HEK293T (cell line): ENCODE measurements at regions not wholly inside any gene's neighbourhood (a gene's known extent, or its start where the extent isn't known, plus 50 kb on each side); places are given as distances from the start of the nearest gene placed in this dataset.

Experiments
- ARNT ChIP-seq: fragments of 450-650 bp; IDR thresholded peaks from 2 replicates; pipeline ENCODE4 v1.6.1; 2017; ENCODE audit warnings: mild to moderate bottlenecking
- BHLHE40 ChIP-seq: fragments of 450-650 bp; IDR thresholded peaks from 2 replicates; pipeline ENCODE4 v1.6.1; 2016; ENCODE audit warnings: mild to moderate bottlenecking, moderate library complexity, borderline replicate concordance
- CTBP1 ChIP-seq: fragments of 450-650 bp; IDR thresholded peaks from 2 replicates; pipeline ENCODE4 v1.6.1; 2016; ENCODE audit warnings: borderline replicate concordance
- ELF4 ChIP-seq: fragments of 450-650 bp; IDR thresholded peaks from 2 replicates; pipeline ENCODE4 v1.6.1; 2017; ENCODE audit warnings: antibody characterized with exemption
- FOXA1 ChIP-seq: fragments of 450-650 bp; IDR thresholded peaks from 2 replicates; pipeline ENCODE4 v1.6.1; 2016; ENCODE audit warnings: mild to moderate bottlenecking
- FOXK2 ChIP-seq: fragments of 450-650 bp; IDR thresholded peaks from 2 replicates; pipeline ENCODE4 v1.6.1; 2016; ENCODE audit warnings: mild to moderate bottlenecking
- FOXM1 ChIP-seq: fragments of 450-650 bp; IDR thresholded peaks from 2 replicates; pipeline ENCODE4 v1.6.1; 2017; ENCODE audit warnings: mild to moderate bottlenecking, borderline replicate concordance
- HDGF ChIP-seq: fragments of 450-650 bp; IDR thresholded peaks from 2 replicates; pipeline ENCODE4 v1.6.1; 2017; ENCODE audit warnings: antibody characterized with exemption, borderline replicate concordance
- L3MBTL2 ChIP-seq: fragments of 450-650 bp; conservative IDR thresholded peaks from 2 replicates; pipeline ENCODE4 v1.6.1; 2016; ENCODE audit warnings: mild to moderate bottlenecking
- LEF1 ChIP-seq: fragments of 450-650 bp; IDR thresholded peaks from 2 replicates; pipeline ENCODE4 v1.6.1; 2017; ENCODE audit warnings: mild to moderate bottlenecking, borderline replicate concordance
- SP1 ChIP-seq: fragments of 450-650 bp; IDR thresholded peaks from 2 replicates; pipeline ENCODE4 v1.6.1; 2017
- SUZ12 ChIP-seq: fragments of 450-650 bp; IDR thresholded peaks from 2 replicates; pipeline ENCODE4 v1.6.1; 2016; ENCODE audit warnings: mild to moderate bottlenecking
- TARDBP ChIP-seq: fragments of 450-650 bp; IDR thresholded peaks from 2 replicates; pipeline ENCODE4 v1.6.1; 2016
- ZNF384 ChIP-seq: fragments of 450-650 bp; IDR thresholded peaks from 2 replicates; pipeline ENCODE4 v1.6.1; 2016

- TF ChIP-seq FOXA1 (no peak), BHLHE40 (no peak), TARDBP (no peak), ARNT (no peak), ELF4 (no peak), SUZ12 (no peak), HDGF (no peak), LEF1 (no peak), L3MBTL2 (no peak), CTBP1 (no peak), SP1 (no peak), FOXK2 (no peak), FOXM1 (no peak), ZNF384 (no peak)
Measured at GRCh38 chr20:39835130-39835842, 853.8 kb downstream of the MAFB start.
